SU-DHL-6 (cell line): ENCODE measurements at regions not wholly inside any gene's neighbourhood (a gene's known extent, or its start where the extent isn't known, plus 50 kb on each side); places are given as distances from the start of the nearest gene placed in this dataset.

Experiments
- EZH2phosphoT487 ChIP-seq: fragments of 200-600 bp; sonication (generic), shearing (Covaris generic); conservative IDR thresholded peaks from 2 replicates; pipeline ENCODE4 v1.6.1; 2018; ENCODE audit warnings: mild to moderate bottlenecking, antibody characterized with exemption, low read length, moderate library complexity, mixed read lengths
- TF ChIP-seq, protein P1 (sequence below): fragments of 200-600 bp; sonication (generic); IDR thresholded peaks from one replicate; pipeline ENCODE4 v1.5.1; 2017; ENCODE audit warnings: antibody characterized with exemption, mild to moderate bottlenecking, low read length, moderate library complexity; ENCODE audit not compliant: insufficient read depth, poor library complexity, severe bottlenecking

DNA sequence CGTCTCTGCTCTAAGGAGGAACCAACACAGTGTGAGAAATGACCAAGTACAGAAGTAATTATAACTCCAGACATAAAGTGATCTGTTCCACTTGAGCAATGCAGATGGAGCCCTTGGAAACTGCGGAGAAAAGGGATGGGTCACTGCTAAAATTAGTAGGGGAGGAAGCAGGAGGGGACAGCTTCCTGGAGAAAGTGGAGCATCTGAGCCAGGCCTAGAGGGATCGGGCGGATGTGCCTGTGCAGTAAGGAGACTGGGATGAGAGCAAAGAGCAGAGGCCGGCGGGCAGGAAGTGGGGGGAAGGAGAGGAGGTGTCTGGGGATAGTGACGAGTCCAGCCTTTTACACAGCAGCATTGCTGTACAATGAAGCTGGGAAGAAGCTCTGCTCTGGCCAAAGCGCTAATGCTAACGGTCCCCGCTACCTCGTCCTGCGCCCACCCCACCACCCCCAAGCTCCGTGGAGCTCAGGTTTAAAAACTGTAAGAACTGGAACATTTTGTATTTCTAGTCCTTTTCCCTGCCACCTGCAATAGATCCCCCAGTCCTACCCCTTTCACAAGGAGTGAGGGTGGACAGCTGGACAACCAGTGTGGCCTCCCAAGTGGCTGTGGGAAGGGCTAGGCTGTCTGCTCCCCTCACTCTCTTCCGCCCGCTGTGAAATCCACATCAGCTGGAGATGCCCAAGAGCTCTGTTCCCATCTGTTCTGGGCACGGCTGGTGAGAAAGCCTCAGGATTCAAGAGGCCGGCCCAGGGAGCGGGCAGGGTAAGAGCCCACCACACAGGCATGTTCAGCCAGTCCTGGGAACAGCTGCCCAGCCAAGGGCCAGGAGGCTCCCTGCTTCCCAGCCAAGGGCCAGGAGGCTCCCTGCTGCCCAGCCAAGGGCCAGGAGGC lies 53.0 kb upstream of the HES1 start:
- TF ChIP-seq, protein P1, sequence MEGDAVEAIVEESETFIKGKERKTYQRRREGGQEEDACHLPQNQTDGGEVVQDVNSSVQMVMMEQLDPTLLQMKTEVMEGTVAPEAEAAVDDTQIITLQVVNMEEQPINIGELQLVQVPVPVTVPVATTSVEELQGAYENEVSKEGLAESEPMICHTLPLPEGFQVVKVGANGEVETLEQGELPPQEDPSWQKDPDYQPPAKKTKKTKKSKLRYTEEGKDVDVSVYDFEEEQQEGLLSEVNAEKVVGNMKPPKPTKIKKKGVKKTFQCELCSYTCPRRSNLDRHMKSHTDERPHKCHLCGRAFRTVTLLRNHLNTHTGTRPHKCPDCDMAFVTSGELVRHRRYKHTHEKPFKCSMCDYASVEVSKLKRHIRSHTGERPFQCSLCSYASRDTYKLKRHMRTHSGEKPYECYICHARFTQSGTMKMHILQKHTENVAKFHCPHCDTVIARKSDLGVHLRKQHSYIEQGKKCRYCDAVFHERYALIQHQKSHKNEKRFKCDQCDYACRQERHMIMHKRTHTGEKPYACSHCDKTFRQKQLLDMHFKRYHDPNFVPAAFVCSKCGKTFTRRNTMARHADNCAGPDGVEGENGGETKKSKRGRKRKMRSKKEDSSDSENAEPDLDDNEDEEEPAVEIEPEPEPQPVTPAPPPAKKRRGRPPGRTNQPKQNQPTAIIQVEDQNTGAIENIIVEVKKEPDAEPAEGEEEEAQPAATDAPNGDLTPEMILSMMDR, result no peak
- TF ChIP-seq EZH2phosphoT487, result no peak
